ENCODE measurements at regions not wholly inside any gene's neighbourhood (a gene's known extent, or its start where the extent isn't known, plus 50 kb on each side); places are given as distances from the start of the nearest gene placed in this dataset.

- H3K4me1 ChIP-seq (ENCODE audit: insufficient read depth, low read length) = no peaks in the 10 kb centered on the region
- POLR2A ChIA-PET (ENCODE audit: partially characterized antibody) = no interaction called here
Observed at GRCh38 chr16:59067205-59067604, 333.1 kb upstream of the GOT2 start.

GRCh38 chr16:59060207-59060606, 326.1 kb upstream of the GOT2 start:
- H3K36me3 Mint-ChIP-seq = no peaks in the 10 kb centered on the region
- DNase-seq = no peak
- CTCF ChIA-PET (ENCODE audit: partially characterized antibody) = no interaction called here
- H3K27me3 Mint-ChIP-seq = no peaks in the 10 kb centered on the region
- Histone ChIP-seq H3K4me1 (ENCODE audit: insufficient read depth, low read length) (no peaks in the 10 kb centered on the region), H3K27me3 (ENCODE audit: insufficient read depth, low read length) (no peaks in the 10 kb centered on the region), H3K9me3 (ENCODE audit: control insufficient read depth in 1 of 2, low read length in 2 of 2) (no peaks in the 10 kb centered on the region), H3K4me3 (ENCODE audit: low read length in 2 of 2) (no peak overlapping the region), H3K27ac (ENCODE audit: low read depth, low read length) (no peak overlapping the region), H3K36me3 (ENCODE audit: insufficient read depth, low read length) (no peaks in the 10 kb centered on the region)
- H3K4me1 Mint-ChIP-seq = no peaks in the 10 kb centered on the region
- peaks cover 0 to 10% (median 0%) of the 10 kb centered on the region in 8 donors for H3K9me3 Mint-ChIP-seq
- intact Hi-C loops (cut with micrococcal nuclease) = no loop called here
- no peak overlapping the region for H3K27ac Mint-ChIP-seq
- POLR2A ChIA-PET (ENCODE audit: partially characterized antibody) = no interaction called here
- H3K4me3 Mint-ChIP-seq = no peak overlapping the region

More at GRCh38 chr16:59067205-59067604, 333.1 kb upstream of the GOT2 start:
- Histone ChIP-seq H3K4me3 (ENCODE audit: low read length in 2 of 2) (no peak overlapping the region), H3K9me3 (ENCODE audit: control insufficient read depth in 1 of 2, low read length in 2 of 2) (no peaks in the 10 kb centered on the region), H3K36me3 (ENCODE audit: insufficient read depth, low read length) (no peaks in the 10 kb centered on the region), H3K27ac (ENCODE audit: low read depth, low read length) (no peak overlapping the region), H3K27me3 (ENCODE audit: insufficient read depth, low read length) (no peaks in the 10 kb centered on the region)
- H3K27ac Mint-ChIP-seq = no peak overlapping the region
- H3K9me3 Mint-ChIP-seq = peaks cover 0 to 19% (median 7%) of the 10 kb centered on the region in 8 donors
- no peaks in the 10 kb centered on the region for H3K4me1 Mint-ChIP-seq
- intact Hi-C loops (cut with micrococcal nuclease) = no loop called here
- H3K36me3 Mint-ChIP-seq = no peaks in the 10 kb centered on the region
- DNase-seq = no peak
- H3K27me3 Mint-ChIP-seq = no peaks in the 10 kb centered on the region
- no peak overlapping the region for H3K4me3 Mint-ChIP-seq
- CTCF ChIA-PET (ENCODE audit: partially characterized antibody) = no interaction called here

- POLR2A ChIA-PET (ENCODE audit: partially characterized antibody) = no interaction called here
- H3K4me1 ChIP-seq (ENCODE audit: insufficient read depth, low read length) = no peaks in the 10 kb centered on the region
Observed at GRCh38 chr16:59058250-59058649, 324.1 kb upstream of the GOT2 start.

GRCh38 chr16:59053911-59054310, 319.8 kb upstream of the GOT2 start:
- no peak for DNase-seq
- POLR2A ChIA-PET (ENCODE audit: partially characterized antibody) = no interaction called here
- H3K27ac Mint-ChIP-seq = no peak overlapping the region
- Histone ChIP-seq H3K36me3 (ENCODE audit: insufficient read depth, low read length) (no peaks in the 10 kb centered on the region), H3K4me3 (ENCODE audit: low read length in 2 of 2) (no peak overlapping the region), H3K27me3 (ENCODE audit: insufficient read depth, low read length) (no peaks in the 10 kb centered on the region), H3K4me1 (ENCODE audit: insufficient read depth, low read length) (no peaks in the 10 kb centered on the region), H3K27ac (ENCODE audit: low read depth, low read length) (no peak overlapping the region), H3K9me3 (ENCODE audit: control insufficient read depth in 1 of 2, low read length in 2 of 2) (no peaks in the 10 kb centered on the region)
- CTCF ChIA-PET (ENCODE audit: partially characterized antibody) = no interaction called here
- no peaks in the 10 kb centered on the region for H3K4me1 Mint-ChIP-seq
- H3K27me3 Mint-ChIP-seq = no peaks in the 10 kb centered on the region
- peaks cover 0 to 6% (median 0%) of the 10 kb centered on the region in 8 donors for H3K9me3 Mint-ChIP-seq
- no peak overlapping the region for H3K4me3 Mint-ChIP-seq
- H3K36me3 Mint-ChIP-seq = no peaks in the 10 kb centered on the region
- intact Hi-C loops (cut with micrococcal nuclease) = no loop called here

More at GRCh38 chr16:59058250-59058649, 324.1 kb upstream of the GOT2 start:
- Mint-ChIP-seq H3K4me1 (no peaks in the 10 kb centered on the region), H3K4me3 (no peak overlapping the region), H3K9me3 (peaks cover 0 to 10% (median 0%) of the 10 kb centered on the region in 8 donors), H3K27me3 (no peaks in the 10 kb centered on the region), H3K36me3 (no peaks in the 10 kb centered on the region), H3K27ac (no peak overlapping the region)
- H3K4me3 ChIP-seq (ENCODE audit: low read length in 2 of 2) = no peak overlapping the region
- intact Hi-C loops (cut with micrococcal nuclease) = no loop called here
- H3K36me3 ChIP-seq (ENCODE audit: insufficient read depth, low read length) = no peaks in the 10 kb centered on the region
- H3K27me3 ChIP-seq (ENCODE audit: insufficient read depth, low read length) = no peaks in the 10 kb centered on the region
- CTCF ChIA-PET (ENCODE audit: partially characterized antibody) = no interaction called here
- DNase-seq = no peak
- no peaks in the 10 kb centered on the region for H3K9me3 ChIP-seq (ENCODE audit: control insufficient read depth in 1 of 2, low read length in 2 of 2)
- no peak overlapping the region for H3K27ac ChIP-seq (ENCODE audit: low read depth, low read length)

- Histone ChIP-seq H3K27ac (ENCODE audit: low read depth, low read length) (no peak overlapping the region), H3K36me3 (ENCODE audit: insufficient read depth, low read length) (no peaks in the 10 kb centered on the region), H3K27me3 (ENCODE audit: insufficient read depth, low read length) (no peaks in the 10 kb centered on the region), H3K4me1 (ENCODE audit: insufficient read depth, low read length) (no peaks in the 10 kb centered on the region), H3K4me3 (ENCODE audit: low read length in 2 of 2) (no peak overlapping the region), H3K9me3 (ENCODE audit: control insufficient read depth in 1 of 2, low read length in 2 of 2) (no peaks in the 10 kb centered on the region)
- Mint-ChIP-seq H3K9me3 (peaks cover 0 to 5% (median 0%) of the 10 kb centered on the region in 8 donors), H3K36me3 (no peaks in the 10 kb centered on the region), H3K27me3 (no peaks in the 10 kb centered on the region), H3K4me3 (no peak overlapping the region), H3K27ac (no peak overlapping the region), H3K4me1 (no peaks in the 10 kb centered on the region)
- POLR2A ChIA-PET (ENCODE audit: partially characterized antibody) = no interaction called here
- CTCF ChIA-PET (ENCODE audit: partially characterized antibody) = no interaction called here
- no peak for DNase-seq
- intact Hi-C loops (cut with micrococcal nuclease) = no loop called here
Observed at GRCh38 chr16:59052231-59052630, 318.1 kb upstream of the GOT2 start.

GRCh38 chr16:59048876-59049275, 314.8 kb upstream of the GOT2 start:
- no peaks in the 10 kb centered on the region for H3K27me3 Mint-ChIP-seq
- no peak overlapping the region for H3K4me3 Mint-ChIP-seq
- H3K4me1 ChIP-seq (ENCODE audit: insufficient read depth, low read length) = no peaks in the 10 kb centered on the region
- H3K36me3 Mint-ChIP-seq = no peaks in the 10 kb centered on the region
- ChIA-PET CTCF (ENCODE audit: partially characterized antibody) (no interaction called here), POLR2A (ENCODE audit: partially characterized antibody) (no interaction called here)
- H3K9me3 Mint-ChIP-seq = peaks cover 0 to 5% (median under 1%) of the 10 kb centered on the region in 8 donors
- H3K4me3 ChIP-seq (ENCODE audit: low read length in 2 of 2) = no peak overlapping the region
- no peaks in the 10 kb centered on the region for H3K27me3 ChIP-seq (ENCODE audit: insufficient read depth, low read length)
- intact Hi-C loops (cut with micrococcal nuclease) = no loop called here
- H3K27ac ChIP-seq (ENCODE audit: low read depth, low read length) = no peak overlapping the region
- no peaks in the 10 kb centered on the region for H3K36me3 ChIP-seq (ENCODE audit: insufficient read depth, low read length)
- H3K9me3 ChIP-seq (ENCODE audit: control insufficient read depth in 1 of 2, low read length in 2 of 2) = no peaks in the 10 kb centered on the region
- DNase-seq = no peak
- no peak overlapping the region for H3K27ac Mint-ChIP-seq
- H3K4me1 Mint-ChIP-seq = no peaks in the 10 kb centered on the region

GRCh38 chr16:59047114-59047513, 313.0 kb upstream of the GOT2 start:
- CTCF ChIA-PET (ENCODE audit: partially characterized antibody) = no interaction called here
- Mint-ChIP-seq H3K4me1 (no peaks in the 10 kb centered on the region), H3K4me3 (no peak overlapping the region), H3K9me3 (peaks cover 0 to 4% (median 0%) of the 10 kb centered on the region in 8 donors), H3K36me3 (no peaks in the 10 kb centered on the region), H3K27me3 (peaks cover 0 to 4% of the 10 kb centered on the region in 2 donors), H3K27ac (no peak overlapping the region)
- POLR2A ChIA-PET (ENCODE audit: partially characterized antibody) = no interaction called here
- Histone ChIP-seq H3K27me3 (ENCODE audit: insufficient read depth, low read length) (no peaks in the 10 kb centered on the region), H3K4me3 (ENCODE audit: low read length in 2 of 2) (no peak overlapping the region), H3K9me3 (ENCODE audit: control insufficient read depth in 1 of 2, low read length in 2 of 2) (no peaks in the 10 kb centered on the region), H3K4me1 (ENCODE audit: insufficient read depth, low read length) (no peaks in the 10 kb centered on the region), H3K36me3 (ENCODE audit: insufficient read depth, low read length) (no peaks in the 10 kb centered on the region), H3K27ac (ENCODE audit: low read depth, low read length) (no peak overlapping the region)
- no peak for DNase-seq
- intact Hi-C loops (cut with micrococcal nuclease) = no loop called here

- H3K9me3 ChIP-seq (ENCODE audit: control insufficient read depth in 1 of 2, low read length in 2 of 2) = no peaks in the 10 kb centered on the region
- intact Hi-C loops (cut with micrococcal nuclease) = no loop called here
- ChIA-PET CTCF (ENCODE audit: partially characterized antibody) (no interaction called here), POLR2A (ENCODE audit: partially characterized antibody) (no interaction called here)
- H3K27ac Mint-ChIP-seq = no peak overlapping the region
- H3K9me3 Mint-ChIP-seq = peaks cover 0 to 4% (median 0%) of the 10 kb centered on the region in 8 donors
- H3K27ac ChIP-seq (ENCODE audit: low read depth, low read length) = no peak overlapping the region
- H3K36me3 Mint-ChIP-seq = no peaks in the 10 kb centered on the region
- peaks cover 0 to 4% of the 10 kb centered on the region in 2 donors for H3K27me3 Mint-ChIP-seq
- H3K4me1 ChIP-seq (ENCODE audit: insufficient read depth, low read length) = no peaks in the 10 kb centered on the region
- no peak for DNase-seq
- no peaks in the 10 kb centered on the region for H3K4me1 Mint-ChIP-seq
- H3K4me3 Mint-ChIP-seq = no peak overlapping the region
- no peak overlapping the region for H3K4me3 ChIP-seq (ENCODE audit: low read length in 2 of 2)
- H3K27me3 ChIP-seq (ENCODE audit: insufficient read depth, low read length) = no peaks in the 10 kb centered on the region
- no peaks in the 10 kb centered on the region for H3K36me3 ChIP-seq (ENCODE audit: insufficient read depth, low read length)
Observed at GRCh38 chr16:59046335-59046734, 312.2 kb upstream of the GOT2 start.

Data from CD4-positive, alpha-beta memory T cell (primary cell).